ENCODE measurements at regions not wholly inside any gene's neighbourhood (a gene's known extent, or its start where the extent isn't known, plus 50 kb on each side); places are given as distances from the start of the nearest gene placed in this dataset.

DNA sequence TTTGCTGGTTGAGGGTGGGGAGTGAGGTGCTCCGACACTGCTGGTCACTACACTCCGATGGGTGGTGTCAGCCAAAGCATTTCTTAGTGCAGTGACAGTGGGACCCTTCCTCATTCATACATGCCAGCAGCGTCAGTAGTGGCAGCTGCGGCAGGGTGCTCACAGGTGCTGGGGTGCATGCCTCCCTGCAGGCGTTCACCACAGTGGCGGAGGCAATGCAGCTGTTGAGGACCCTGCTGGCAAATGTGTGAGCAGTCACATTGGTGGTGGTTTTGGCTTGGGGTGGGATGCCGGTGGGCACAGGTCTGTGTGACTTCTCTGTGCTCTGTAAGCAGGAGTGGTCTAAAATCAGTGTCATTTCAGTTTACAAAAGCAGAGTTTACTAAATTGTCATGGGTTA, 464.6 kb downstream of the FUT8 start:
- TF ChIP-seq, protein P1, sequence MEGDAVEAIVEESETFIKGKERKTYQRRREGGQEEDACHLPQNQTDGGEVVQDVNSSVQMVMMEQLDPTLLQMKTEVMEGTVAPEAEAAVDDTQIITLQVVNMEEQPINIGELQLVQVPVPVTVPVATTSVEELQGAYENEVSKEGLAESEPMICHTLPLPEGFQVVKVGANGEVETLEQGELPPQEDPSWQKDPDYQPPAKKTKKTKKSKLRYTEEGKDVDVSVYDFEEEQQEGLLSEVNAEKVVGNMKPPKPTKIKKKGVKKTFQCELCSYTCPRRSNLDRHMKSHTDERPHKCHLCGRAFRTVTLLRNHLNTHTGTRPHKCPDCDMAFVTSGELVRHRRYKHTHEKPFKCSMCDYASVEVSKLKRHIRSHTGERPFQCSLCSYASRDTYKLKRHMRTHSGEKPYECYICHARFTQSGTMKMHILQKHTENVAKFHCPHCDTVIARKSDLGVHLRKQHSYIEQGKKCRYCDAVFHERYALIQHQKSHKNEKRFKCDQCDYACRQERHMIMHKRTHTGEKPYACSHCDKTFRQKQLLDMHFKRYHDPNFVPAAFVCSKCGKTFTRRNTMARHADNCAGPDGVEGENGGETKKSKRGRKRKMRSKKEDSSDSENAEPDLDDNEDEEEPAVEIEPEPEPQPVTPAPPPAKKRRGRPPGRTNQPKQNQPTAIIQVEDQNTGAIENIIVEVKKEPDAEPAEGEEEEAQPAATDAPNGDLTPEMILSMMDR (IDR thresholded peaks at IDR 0.05): no peak
- TF ChIP-seq EP300 (IDR thresholded peaks at IDR 0.05) (no peak), POLR2A (IDR thresholded peaks at IDR 0.05) (no peak)
